ENCODE measurements at regions not wholly inside any gene's neighbourhood (a gene's known extent, or its start where the extent isn't known, plus 50 kb on each side); places are given as distances from the start of the nearest gene placed in this dataset.

- DNase-seq: no peak
Observed at GRCh38 chr2:37839991-37840390, 85.1 kb upstream of the RMDN2 start.

GRCh38 chr2:37842732-37843440, 82.2 kb upstream of the RMDN2 start:
- DNase-seq: no peak

GRCh38 chr2:37843556-37843955, 81.5 kb upstream of the RMDN2 start:
- DNase-seq: no peak

- no peak for DNase-seq
Observed at GRCh38 chr2:37846207-37846606, 78.9 kb upstream of the RMDN2 start.

GRCh38 chr2:37847792-37848191, 77.3 kb upstream of the RMDN2 start:
- DNase-seq: no peak

GRCh38 chr2:37848451-37848850, 76.6 kb upstream of the RMDN2 start:
- no peak for DNase-seq

- DNase-seq: no peak
Observed at GRCh38 chr2:37849911-37850310, 75.2 kb upstream of the RMDN2 start.

- no peak for DNase-seq
Observed at GRCh38 chr2:37851428-37851827, 73.7 kb upstream of the RMDN2 start.

GRCh38 chr2:37851828-37852584, 73.1 kb upstream of the RMDN2 start:
- DNase-seq: peak; percentile 33

- no peak for DNase-seq
Observed at GRCh38 chr2:37852585-37853014, 72.5 kb upstream of the RMDN2 start.

GRCh38 chr2:37854676-37855282, 70.3 kb upstream of the RMDN2 start:
- no peak for DNase-seq

GRCh38 chr2:37855283-37856041, 69.6 kb upstream of the RMDN2 start:
- peak; percentile 23 for DNase-seq

GRCh38 chr2:37856101-37856751, 68.9 kb upstream of the RMDN2 start:
- no peak for DNase-seq

GRCh38 chr2:37857575-37858399, 67.3 kb upstream of the RMDN2 start:
- DNase-seq: no peak

GRCh38 chr2:37858400-37858711, 66.7 kb upstream of the RMDN2 start:
- no peak for DNase-seq

- no peak for DNase-seq
Observed at GRCh38 chr2:37858725-37859267, 66.3 kb upstream of the RMDN2 start.

GRCh38 chr2:37862620-37863019, 62.5 kb upstream of the RMDN2 start:
- DNase-seq: no peak

- no peak for DNase-seq
Observed at GRCh38 chr2:37864217-37864616, 60.9 kb upstream of the RMDN2 start.

GRCh38 chr2:37865640-37866039, 59.4 kb upstream of the RMDN2 start:
- DNase-seq: no peak

GRCh38 chr2:37866171-37866934, 58.7 kb upstream of the RMDN2 start:
- no peak for DNase-seq

- DNase-seq: no peak
Observed at GRCh38 chr2:37867166-37867565, 57.9 kb upstream of the RMDN2 start.
